ENCODE measurements at regions not wholly inside any gene's neighbourhood (a gene's known extent, or its start where the extent isn't known, plus 50 kb on each side); places are given as distances from the start of the nearest gene placed in this dataset.

DNA sequence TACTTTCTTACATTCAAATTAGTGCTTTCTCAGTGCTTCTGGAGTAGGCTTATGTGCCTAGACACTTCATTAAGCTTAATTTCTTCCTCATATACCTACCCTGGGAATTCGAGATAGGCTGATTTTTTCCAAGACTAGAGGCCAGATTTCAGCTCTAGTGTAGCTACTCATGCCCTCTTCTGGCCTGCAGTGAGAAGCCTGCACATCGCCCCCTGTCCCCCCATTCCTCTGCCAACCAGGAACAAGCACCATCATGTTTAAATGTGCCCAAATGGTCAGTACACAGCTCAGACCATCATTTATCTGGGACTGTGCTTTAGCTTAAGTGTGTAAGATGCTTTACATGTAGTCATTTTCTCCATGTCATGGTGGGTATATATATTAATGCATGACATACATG, 1218.8 kb upstream of the LRRTM1 start:
- no peak overlapping the region for H3K27ac ChIP-seq (ENCODE audit: low read length)
- DNase-seq (no peak), ATAC-seq (no peak)
- POLR2A ChIA-PET (ENCODE audit: unreplicated experiment), result no interaction called here
- TF ChIP-seq EZH2 (IDR thresholded peaks at IDR 0.05; ENCODE audit: low read length, unreplicated experiment) (no peak), EZH2phosphoT487 (IDR thresholded peaks at IDR 0.05; ENCODE audit: borderline replicate concordance, low read length) (no peak)
- TF ChIP-seq, protein P1, sequence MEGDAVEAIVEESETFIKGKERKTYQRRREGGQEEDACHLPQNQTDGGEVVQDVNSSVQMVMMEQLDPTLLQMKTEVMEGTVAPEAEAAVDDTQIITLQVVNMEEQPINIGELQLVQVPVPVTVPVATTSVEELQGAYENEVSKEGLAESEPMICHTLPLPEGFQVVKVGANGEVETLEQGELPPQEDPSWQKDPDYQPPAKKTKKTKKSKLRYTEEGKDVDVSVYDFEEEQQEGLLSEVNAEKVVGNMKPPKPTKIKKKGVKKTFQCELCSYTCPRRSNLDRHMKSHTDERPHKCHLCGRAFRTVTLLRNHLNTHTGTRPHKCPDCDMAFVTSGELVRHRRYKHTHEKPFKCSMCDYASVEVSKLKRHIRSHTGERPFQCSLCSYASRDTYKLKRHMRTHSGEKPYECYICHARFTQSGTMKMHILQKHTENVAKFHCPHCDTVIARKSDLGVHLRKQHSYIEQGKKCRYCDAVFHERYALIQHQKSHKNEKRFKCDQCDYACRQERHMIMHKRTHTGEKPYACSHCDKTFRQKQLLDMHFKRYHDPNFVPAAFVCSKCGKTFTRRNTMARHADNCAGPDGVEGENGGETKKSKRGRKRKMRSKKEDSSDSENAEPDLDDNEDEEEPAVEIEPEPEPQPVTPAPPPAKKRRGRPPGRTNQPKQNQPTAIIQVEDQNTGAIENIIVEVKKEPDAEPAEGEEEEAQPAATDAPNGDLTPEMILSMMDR (conservative IDR thresholded peaks at IDR 0.05; ENCODE audit: low read depth, low read length), result no peak
- no peaks in the 10 kb centered on the region for H3F3A ChIP-seq (ENCODE audit: low read length, unreplicated experiment)
- H2AFZ ChIP-seq (ENCODE audit: low read length), result no peak overlapping the region
- intact Hi-C loops (cut with micrococcal nuclease), result no loop called here
- BruUV-seq (replicated peaks), result no TSS peak
- H3K9me3 ChIP-seq (ENCODE audit: low read length), result no peaks in the 10 kb centered on the region
- H4K20me1 ChIP-seq (ENCODE audit: low read length), result no peaks in the 10 kb centered on the region
- no peak overlapping the region for H3K4me2 ChIP-seq (ENCODE audit: low read length)
- H3K4me3 ChIP-seq (ENCODE audit: low read length), result no peak overlapping the region
- CTCF ChIA-PET, result no interaction called here
- no peak overlapping the region for H3K9ac ChIP-seq (ENCODE audit: low read length)
- H3K4me1 ChIP-seq (ENCODE audit: insufficient read depth, low read length), result no peaks in the 10 kb centered on the region
- H3K79me2 ChIP-seq (ENCODE audit: low read length), result no peaks in the 10 kb centered on the region
- H3K36me3 ChIP-seq (ENCODE audit: low read depth, low read length), result no peaks in the 10 kb centered on the region
- no peaks in the 10 kb centered on the region for H3K27me3 ChIP-seq (ENCODE audit: low read length)
- H3K9me2 ChIP-seq (replicated peaks; ENCODE audit: low read length), result no peaks in the 10 kb centered on the region

DNA sequence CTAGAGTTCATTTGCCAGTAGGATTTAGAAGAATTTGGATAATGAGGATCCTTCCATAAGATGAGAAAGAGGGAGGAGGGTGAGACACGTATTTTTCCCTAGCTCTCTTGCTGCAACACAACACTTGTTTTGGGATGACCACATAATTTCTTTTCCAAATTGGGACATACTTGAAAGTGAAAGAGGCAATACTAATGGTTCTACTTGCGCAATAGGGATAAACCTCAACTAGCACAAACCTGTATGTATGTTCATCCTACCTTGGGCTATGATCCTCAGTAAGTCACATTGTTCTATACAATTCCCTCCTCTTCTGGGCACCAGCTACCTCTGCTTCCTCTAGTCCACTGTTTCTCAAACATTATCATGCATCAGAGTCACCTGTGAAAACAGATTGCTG, 1208.8 kb upstream of the LRRTM1 start:
- no peak for ATAC-seq
- DNase-seq, result no peak

DNA sequence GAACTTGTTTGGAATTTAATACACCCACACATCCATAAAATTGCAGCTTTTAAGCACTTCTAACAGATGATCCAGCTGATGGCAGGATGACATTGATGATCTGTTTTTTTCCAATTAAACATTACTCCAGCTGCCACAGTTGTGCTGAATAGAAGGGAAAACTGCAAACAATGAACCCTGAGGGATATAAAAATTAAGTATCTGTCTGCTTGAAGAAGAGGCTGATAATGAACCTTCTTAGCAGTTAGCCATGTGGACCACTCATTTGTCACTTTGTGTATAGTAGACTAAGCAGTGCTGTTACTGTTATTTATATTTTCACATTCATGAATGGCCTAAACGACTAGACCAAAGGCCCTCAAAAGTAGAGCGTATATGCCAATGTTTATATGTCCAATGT, 1201.0 kb upstream of the LRRTM1 start:
- H3K27ac ChIP-seq (ENCODE audit: low read length), result no peak overlapping the region
- intact Hi-C loops (cut with micrococcal nuclease), result no loop called here
- H3K27me3 ChIP-seq (ENCODE audit: low read length), result no peaks in the 10 kb centered on the region
- H3K4me1 ChIP-seq (ENCODE audit: insufficient read depth, low read length), result no peaks in the 10 kb centered on the region
- BruUV-seq (replicated peaks), result no TSS peak
- H3K36me3 ChIP-seq (ENCODE audit: low read depth, low read length), result no peaks in the 10 kb centered on the region
- no peak for ATAC-seq
- ChIA-PET POLR2A (ENCODE audit: unreplicated experiment) (interaction anchor here (0.6 kb wide), 1 partner anchor 97 kb away, joined by 11 read pairs; no protein-coding TSS in a partner anchor), CTCF (no interaction called here)
- no peaks in the 10 kb centered on the region for H3K79me2 ChIP-seq (ENCODE audit: low read length)
- no peak overlapping the region for H2AFZ ChIP-seq (ENCODE audit: low read length)
- H3K4me3 ChIP-seq (ENCODE audit: low read length), result no peak overlapping the region
- TF ChIP-seq EZH2 (IDR thresholded peaks at IDR 0.05; ENCODE audit: low read length, unreplicated experiment) (no peak), EZH2phosphoT487 (IDR thresholded peaks at IDR 0.05; ENCODE audit: borderline replicate concordance, low read length) (no peak)
- TF ChIP-seq, protein P1 (conservative IDR thresholded peaks at IDR 0.05; ENCODE audit: low read depth, low read length), result no peak
- no peak overlapping the region for H3K9ac ChIP-seq (ENCODE audit: low read length)
- no peaks in the 10 kb centered on the region for H3K9me3 ChIP-seq (ENCODE audit: low read length)
- H3F3A ChIP-seq (ENCODE audit: low read length, unreplicated experiment), result no peaks in the 10 kb centered on the region
- no peaks in the 10 kb centered on the region for H3K9me2 ChIP-seq (replicated peaks; ENCODE audit: low read length)
- H4K20me1 ChIP-seq (ENCODE audit: low read length), result no peaks in the 10 kb centered on the region
- no peak for DNase-seq
- no peak overlapping the region for H3K4me2 ChIP-seq (ENCODE audit: low read length)

More for the DNA sequence above, 1208.8 kb upstream of the LRRTM1 start:
- no peaks in the 10 kb centered on the region for H3K79me2 ChIP-seq (ENCODE audit: low read length)
- ChIA-PET CTCF (no interaction called here), POLR2A (ENCODE audit: unreplicated experiment) (no interaction called here)
- H3K9me3 ChIP-seq (ENCODE audit: low read length), result no peaks in the 10 kb centered on the region
- H3K4me2 ChIP-seq (ENCODE audit: low read length), result no peak overlapping the region
- no peaks in the 10 kb centered on the region for H4K20me1 ChIP-seq (ENCODE audit: low read length)
- H3K9me2 ChIP-seq (replicated peaks; ENCODE audit: low read length), result no peaks in the 10 kb centered on the region; the same call in 1 of the 2 replicates
- no TSS peak for BruUV-seq (replicated peaks)
- no peaks in the 10 kb centered on the region for H3K4me1 ChIP-seq (ENCODE audit: insufficient read depth, low read length)
- H3K4me3 ChIP-seq (ENCODE audit: low read length), result no peak overlapping the region
- no peak overlapping the region for H3K27ac ChIP-seq (ENCODE audit: low read length)
- H3K9ac ChIP-seq (ENCODE audit: low read length), result no peak overlapping the region
- no peaks in the 10 kb centered on the region for H3F3A ChIP-seq (ENCODE audit: low read length, unreplicated experiment)
- no peak overlapping the region for H2AFZ ChIP-seq (ENCODE audit: low read length)
- H3K27me3 ChIP-seq (ENCODE audit: low read length), result no peaks in the 10 kb centered on the region
- intact Hi-C loops (cut with micrococcal nuclease), result no loop called here
- no peaks in the 10 kb centered on the region for H3K36me3 ChIP-seq (ENCODE audit: low read depth, low read length)
- TF ChIP-seq EZH2phosphoT487 (IDR thresholded peaks at IDR 0.05; ENCODE audit: borderline replicate concordance, low read length) (no peak), EZH2 (IDR thresholded peaks at IDR 0.05; ENCODE audit: low read length, unreplicated experiment) (no peak)
- TF ChIP-seq, protein P1 (conservative IDR thresholded peaks at IDR 0.05; ENCODE audit: low read depth, low read length), result no peak
